ENCODE measurements at regions not wholly inside any gene's neighbourhood (a gene's known extent, or its start where the extent isn't known, plus 50 kb on each side); places are given as distances from the start of the nearest gene placed in this dataset.

DNA sequence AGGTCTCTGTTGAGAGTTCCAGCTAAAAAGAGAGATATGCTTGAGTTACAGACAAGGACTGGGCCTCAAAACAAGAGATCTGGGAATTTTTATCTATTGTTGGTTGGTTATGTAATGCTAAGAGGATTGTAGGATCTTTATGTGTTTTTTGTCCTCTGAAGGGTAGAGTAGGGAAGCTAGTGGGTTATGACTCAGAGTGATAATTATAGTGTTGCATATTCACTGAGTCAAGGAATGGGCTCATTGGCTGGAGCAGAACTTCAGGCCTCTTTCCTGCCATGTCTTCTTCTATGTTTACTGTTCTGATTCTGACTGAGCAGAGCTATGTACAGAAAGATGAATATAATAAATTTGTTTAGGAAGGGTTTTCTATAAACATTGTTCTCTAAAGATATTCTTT lies 66.1 kb upstream of the NOX3 start:
- DNase-seq (ENCODE audit: low read depth): peak; percentile 37

DNA sequence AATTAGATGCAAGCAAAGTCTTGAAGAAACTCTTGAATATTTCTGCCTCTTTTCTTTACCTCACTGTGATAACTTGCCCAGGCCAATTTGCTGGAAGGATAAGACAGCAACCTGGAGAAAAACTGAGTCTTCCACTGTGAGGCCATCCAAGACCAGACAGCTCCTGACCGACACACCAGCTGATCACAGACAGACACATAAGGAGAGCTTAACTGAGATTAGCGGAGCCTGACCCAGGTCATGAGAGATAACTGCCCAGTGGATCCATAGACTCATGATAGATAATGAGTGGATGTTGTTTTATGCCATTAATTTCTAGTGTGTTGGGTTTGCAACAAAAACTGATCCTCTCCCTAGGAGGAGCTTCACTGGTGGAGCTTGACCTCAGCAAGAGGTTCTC lies 64.4 kb upstream of the NOX3 start:
- no peak for DNase-seq (ENCODE audit: low read depth)

- no peak for DNase-seq (ENCODE audit: low read depth)
These were observed 63.6 kb upstream of the NOX3 start for GRCh38 chr6:155519176-155519738.

DNA sequence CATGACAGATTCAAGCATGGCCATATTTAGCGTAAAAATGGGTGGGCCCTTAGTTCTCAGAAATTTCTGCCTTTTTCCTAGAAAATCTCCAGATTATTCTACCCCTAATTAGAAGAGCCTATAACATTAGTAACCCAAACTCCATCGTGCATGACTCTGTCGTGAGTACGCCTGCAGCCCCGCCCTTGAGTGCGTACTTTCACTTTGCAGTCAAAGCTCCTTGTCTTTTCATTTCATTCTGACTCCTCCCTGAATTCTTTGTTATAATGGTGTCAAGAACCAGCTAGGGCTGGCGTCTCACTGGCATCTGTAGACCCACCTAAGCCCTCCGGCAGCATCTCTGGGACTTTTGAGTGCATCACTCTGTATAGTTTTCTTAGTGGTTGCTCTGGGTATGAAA lies 61.7 kb upstream of the NOX3 start:
- DNase-seq (ENCODE audit: low read depth): no peak

DNA sequence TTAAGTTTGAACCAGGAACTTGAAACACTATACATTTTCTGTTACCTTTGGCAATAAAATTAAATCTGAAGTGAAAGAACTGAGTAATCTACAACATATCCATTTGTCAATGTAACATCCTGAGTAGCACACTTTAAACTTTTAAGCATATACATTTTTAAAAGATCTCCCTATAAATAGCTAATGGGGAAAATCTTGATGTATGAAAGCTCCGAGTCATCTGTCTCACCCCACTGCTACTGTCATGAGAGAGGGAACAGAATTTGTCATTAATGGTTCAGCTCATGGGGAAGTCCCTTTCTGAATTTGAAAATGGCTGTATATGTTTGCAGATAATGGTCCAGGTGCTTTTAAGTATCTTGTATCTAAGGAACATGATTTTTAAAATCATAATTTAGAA lies 55.2 kb upstream of the NOX3 start:
- no peak for DNase-seq (ENCODE audit: low read depth)

GRCh38 chr6:155509743-155510475 lies 54.3 kb upstream of the NOX3 start:
- no peak for DNase-seq (ENCODE audit: low read depth)

DNA sequence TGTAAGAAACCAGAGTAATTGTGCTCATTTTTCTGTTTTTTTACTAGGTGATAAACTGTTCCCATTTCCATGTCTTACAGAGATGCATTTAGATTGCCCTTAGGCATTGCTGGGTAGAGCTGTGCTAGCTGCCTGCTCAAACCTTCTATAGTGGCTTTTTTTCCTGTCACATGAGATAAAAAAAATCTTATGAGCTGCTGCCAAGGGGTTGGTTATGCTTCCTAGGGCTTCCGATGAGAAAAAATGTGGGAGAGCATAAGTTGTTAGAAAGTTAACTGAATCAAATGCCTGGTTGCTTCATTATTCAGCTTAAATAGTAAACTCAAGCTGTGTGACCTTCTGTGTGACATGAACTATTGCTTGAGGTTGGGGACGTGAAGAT lies 50.0 kb upstream of the NOX3 start:
- no peak for DNase-seq (ENCODE audit: low read depth)

Measured in amniotic epithelial cell (primary cell).